GM23248 (cell line): ENCODE measurements at regions not wholly inside any gene's neighbourhood (a gene's known extent, or its start where the extent isn't known, plus 50 kb on each side); places are given as distances from the start of the nearest gene placed in this dataset.

Experiments used
- EZH2 ChIP-seq: fragments of 200-600 bp; sonication (generic); IDR thresholded peaks from 2 replicates; pipeline ENCODE4 v1.6.1; 2018; ENCODE audit warnings: antibody characterized with exemption, mild to moderate bottlenecking; ENCODE audit not compliant: insufficient read depth, poor library complexity, severe bottlenecking
- EZH2phosphoT487 ChIP-seq: fragments of 200-600 bp; sonication (generic); IDR thresholded peaks from 2 replicates; pipeline ENCODE4 v1.6.1; 2018; ENCODE audit warnings: antibody characterized with exemption, moderate library complexity, mild to moderate bottlenecking, low read depth; ENCODE audit not compliant: insufficient read depth

DNA sequence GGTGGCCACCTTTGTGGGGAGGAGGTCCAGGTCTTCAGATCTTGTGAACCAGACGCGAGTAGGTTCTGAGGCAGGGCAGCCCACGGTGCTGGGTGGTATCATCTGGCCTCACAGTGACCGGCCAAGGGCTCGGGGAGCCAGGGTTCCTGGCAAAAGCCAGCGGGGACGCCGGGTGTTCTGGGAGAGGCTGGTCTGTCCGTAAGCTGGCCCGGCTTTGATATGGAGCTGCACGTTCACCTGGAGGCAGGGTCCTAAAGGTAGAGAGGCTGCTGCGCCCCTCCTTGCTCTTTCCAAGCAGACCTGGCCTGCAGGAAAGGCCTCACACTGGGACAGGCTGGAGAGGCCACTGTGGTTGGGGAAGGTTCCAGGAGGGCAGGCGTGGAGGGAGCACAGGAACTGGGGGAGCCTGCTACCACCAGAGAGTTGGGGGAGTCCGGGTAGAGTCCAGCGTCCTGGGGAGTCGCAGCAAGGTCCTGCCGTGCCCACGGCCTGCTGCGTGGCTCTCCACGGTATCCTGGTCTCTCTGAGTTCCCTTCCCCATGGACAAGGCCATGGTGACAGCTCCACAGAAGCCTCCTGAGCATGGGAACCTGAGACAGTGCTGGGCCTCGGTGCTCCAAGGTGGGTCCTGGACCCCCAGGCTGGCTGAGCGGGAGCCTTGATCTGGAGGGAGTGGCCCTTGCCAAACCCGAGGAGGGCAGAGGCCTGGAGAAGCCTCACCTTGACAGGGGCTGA lies 452.4 kb upstream of the B3GAT1 start:
- TF ChIP-seq EZH2phosphoT487, result no peak
- TF ChIP-seq EZH2, result no peak
